ENCODE measurements at regions not wholly inside any gene's neighbourhood (a gene's known extent, or its start where the extent isn't known, plus 50 kb on each side); places are given as distances from the start of the nearest gene placed in this dataset.

DNA sequence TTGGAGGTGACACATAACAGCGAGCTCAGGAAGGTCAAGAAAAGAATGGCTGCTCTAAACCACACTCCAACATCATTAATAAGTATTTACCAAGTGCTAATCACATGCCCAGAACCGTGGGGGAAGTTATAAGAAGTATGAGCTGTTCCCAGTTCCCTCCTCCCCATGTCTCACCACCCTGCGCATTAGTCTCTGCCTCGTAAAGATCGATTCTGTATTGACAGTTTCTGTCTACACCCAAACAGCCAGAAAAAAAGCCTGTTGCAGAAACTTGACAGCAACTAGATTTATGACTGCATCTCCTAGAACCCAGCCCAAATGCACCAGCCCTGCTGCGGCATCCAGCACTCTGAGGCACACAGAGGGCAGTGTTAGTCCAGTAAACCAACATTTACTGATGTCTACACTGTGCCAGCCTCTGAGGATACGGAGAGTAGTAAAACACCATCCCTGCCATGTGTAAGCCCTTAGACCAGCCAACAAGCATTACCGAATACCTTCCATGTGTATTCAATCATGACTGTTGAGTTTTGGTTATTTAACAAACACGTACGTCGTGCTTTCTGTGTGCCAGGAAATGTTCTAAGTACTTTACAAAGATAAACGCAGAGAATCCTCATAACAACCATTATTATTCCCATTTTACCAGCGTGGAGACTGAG, 63.6 kb upstream of the ZBTB40 start:
- no peak for DNase-seq

DNA sequence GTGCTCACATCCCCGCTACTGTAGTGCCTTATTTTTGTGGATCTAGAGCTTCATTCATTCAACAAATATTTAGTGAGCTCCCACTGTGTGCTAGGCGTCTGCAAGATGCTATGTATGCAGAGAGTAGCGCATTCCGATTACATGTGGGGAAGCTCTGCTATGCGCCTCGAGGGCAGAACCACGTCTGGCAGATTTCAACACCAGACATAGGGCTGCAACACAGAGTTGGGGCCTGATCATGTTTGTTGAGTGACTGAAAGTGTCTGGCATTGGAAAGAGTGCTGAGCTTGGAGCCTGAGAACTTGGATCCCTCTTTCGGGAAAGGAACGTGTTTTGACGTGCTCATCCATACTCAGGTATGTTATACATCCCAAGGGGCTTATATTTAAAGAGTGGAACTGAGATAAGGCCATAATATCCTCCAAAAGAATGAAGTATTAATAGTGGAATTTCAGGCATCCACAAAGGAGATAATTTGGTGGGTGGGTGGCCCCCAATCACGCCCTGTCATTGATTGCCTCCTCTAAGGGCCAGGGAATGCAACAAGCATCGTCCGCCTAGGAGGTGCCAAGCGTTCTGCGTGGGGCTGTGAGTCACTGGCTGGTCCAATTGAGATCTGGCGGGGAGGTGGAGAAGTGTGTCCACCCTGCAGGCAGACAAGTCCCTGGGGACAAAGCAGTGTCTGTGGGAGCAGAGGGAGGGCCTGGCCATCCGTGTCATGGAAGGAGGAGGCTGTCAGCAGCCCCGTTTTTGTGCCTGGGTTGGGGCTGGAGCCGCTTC, 62.8 kb upstream of the ZBTB40 start:
- DNase-seq, result no peak

DNA sequence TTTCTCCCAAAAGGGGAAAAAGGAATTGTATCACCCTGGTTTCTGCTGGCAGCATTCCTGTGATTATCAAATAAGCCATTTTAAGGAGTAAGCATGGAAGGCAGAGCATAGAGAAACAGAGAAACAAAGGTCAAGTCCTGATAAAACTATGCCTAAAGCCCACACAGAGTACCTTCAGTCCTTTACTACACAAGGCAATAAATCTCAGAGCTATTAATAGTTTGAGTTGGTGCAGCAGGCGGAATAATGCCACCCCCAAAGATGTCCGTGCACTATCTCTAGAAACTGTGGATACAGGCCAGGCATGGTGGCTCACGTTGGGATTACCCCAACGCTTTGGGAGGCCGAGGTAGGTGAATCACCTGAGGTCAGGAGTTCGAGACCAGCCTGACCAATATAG, 58.1 kb upstream of the ZBTB40 start:
- DNase-seq, result no peak

DNA sequence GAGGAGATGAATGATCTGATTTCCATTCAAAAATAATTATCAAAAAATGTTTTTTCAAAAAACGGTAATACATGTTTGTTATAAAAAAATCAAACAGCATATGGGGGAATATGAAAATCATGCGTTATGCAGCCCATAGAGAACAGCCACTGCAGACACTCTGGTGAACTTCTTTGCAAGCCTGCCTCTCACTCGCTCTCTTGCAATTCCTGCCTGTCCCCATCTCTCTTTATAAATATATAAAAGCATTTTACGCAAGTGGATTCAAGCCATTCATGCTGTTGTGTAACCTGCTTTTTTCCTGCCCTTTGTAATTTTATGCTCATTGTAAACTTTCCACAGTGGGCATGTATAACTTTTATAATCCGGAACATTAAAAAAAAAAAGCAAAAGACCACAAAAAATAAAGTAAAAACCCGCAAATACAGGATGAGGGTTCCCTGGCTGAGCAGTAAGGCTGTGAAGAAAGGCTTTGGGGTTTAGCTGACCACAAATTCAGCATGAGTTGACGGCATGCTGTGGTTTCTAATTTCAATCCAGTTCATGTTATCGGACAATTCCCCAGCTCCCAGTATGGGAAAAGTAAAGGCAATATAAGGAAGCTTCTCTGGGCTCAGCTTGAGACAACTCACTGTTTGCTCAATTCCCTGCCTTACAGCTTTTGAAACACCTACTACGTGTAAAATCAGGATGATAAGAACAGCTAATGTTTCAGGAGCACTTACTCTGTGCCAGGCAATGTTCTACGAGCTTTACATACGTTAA, 52.8 kb upstream of the ZBTB40 start:
- no peak for DNase-seq

DNA sequence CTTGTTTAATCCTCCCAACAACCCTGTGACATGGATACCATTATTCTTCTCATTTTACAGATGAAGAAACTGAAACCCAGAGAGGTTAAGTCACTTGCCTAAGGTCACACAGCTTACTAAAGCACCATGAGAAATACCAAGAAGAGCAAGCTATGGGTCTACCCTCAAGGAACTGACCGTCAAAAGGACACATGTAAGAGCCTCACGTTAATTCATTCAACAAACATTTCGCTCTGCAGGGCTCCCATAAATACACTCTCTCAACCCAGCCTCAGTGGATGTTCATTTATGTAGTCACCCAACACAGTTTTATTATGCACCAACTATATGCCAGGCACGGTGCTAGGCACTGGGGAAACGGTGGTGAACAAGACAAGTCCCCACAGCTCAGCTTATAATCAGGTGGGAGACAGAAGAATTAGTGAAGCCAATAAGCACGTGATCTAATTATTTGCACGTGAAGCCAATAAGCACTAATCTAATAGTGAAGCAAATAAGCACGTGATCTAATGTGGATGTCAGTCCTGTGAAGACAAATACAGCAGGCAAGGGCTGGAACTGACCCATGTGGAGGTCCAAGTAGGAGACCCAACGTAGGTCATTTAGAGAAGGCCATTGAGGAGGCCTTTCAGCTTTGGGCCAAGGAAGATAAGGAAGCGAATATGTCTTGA, 52.1 kb upstream of the ZBTB40 start:
- no peak for DNase-seq
